ENCODE measurements at regions not wholly inside any gene's neighbourhood (a gene's known extent, or its start where the extent isn't known, plus 50 kb on each side); places are given as distances from the start of the nearest gene placed in this dataset.

GRCh38 chr7:85573844-85574243, 387.0 kb upstream of the SEMA3D start:
- no peak for DNase-seq (ENCODE audit: low spot score)

GRCh38 chr7:85573346-85573745, 386.5 kb upstream of the SEMA3D start:
- no peak for DNase-seq (ENCODE audit: low spot score)

- DNase-seq (ENCODE audit: low spot score) = no peak
Observed at GRCh38 chr7:85570898-85571297, 384.0 kb upstream of the SEMA3D start.

GRCh38 chr7:85567983-85568382, 381.1 kb upstream of the SEMA3D start:
- DNase-seq (ENCODE audit: low spot score) = no peak

GRCh38 chr7:85566095-85566794, 379.4 kb upstream of the SEMA3D start:
- no peak for DNase-seq (ENCODE audit: low spot score)

GRCh38 chr7:85565276-85565675, 378.4 kb upstream of the SEMA3D start:
- DNase-seq (ENCODE audit: low spot score) = no peak

- no peak for DNase-seq (ENCODE audit: low spot score)
Observed at GRCh38 chr7:85564861-85565260, 378.0 kb upstream of the SEMA3D start.

GRCh38 chr7:85561706-85562105, 374.9 kb upstream of the SEMA3D start:
- DNase-seq (ENCODE audit: low spot score) = no peak

- DNase-seq (ENCODE audit: low spot score) = peak; percentile 12
Observed at GRCh38 chr7:85554236-85555178, 367.7 kb upstream of the SEMA3D start.

GRCh38 chr7:85535974-85536729, 349.3 kb upstream of the SEMA3D start:
- no peak for DNase-seq (ENCODE audit: low spot score)

- DNase-seq (ENCODE audit: low spot score) = no peak
Observed at GRCh38 chr7:85529831-85530230, 343.0 kb upstream of the SEMA3D start.

GRCh38 chr7:85529201-85529600, 342.3 kb upstream of the SEMA3D start:
- DNase-seq (ENCODE audit: low spot score) = no peak

- no peak for DNase-seq (ENCODE audit: low spot score)
Observed at GRCh38 chr7:85528581-85528980, 341.7 kb upstream of the SEMA3D start.

- DNase-seq (ENCODE audit: low spot score) = no peak
Observed at GRCh38 chr7:85525676-85526075, 338.8 kb upstream of the SEMA3D start.

GRCh38 chr7:85522070-85522469, 335.2 kb upstream of the SEMA3D start:
- no peak for DNase-seq (ENCODE audit: low spot score)

- DNase-seq (ENCODE audit: low spot score) = no peak
Observed at GRCh38 chr7:85521108-85521694, 334.3 kb upstream of the SEMA3D start.

GRCh38 chr7:85520175-85520574, 333.3 kb upstream of the SEMA3D start:
- DNase-seq (ENCODE audit: low spot score) = no peak

- no peak for DNase-seq (ENCODE audit: low spot score)
Observed at GRCh38 chr7:85516675-85517074, 329.8 kb upstream of the SEMA3D start.

- DNase-seq (ENCODE audit: low spot score) = no peak
Observed at GRCh38 chr7:85512790-85513189, 325.9 kb upstream of the SEMA3D start.

GRCh38 chr7:85510287-85510686, 323.4 kb upstream of the SEMA3D start:
- no peak for DNase-seq (ENCODE audit: low spot score)

- no peak for DNase-seq (ENCODE audit: low spot score)
Observed at GRCh38 chr7:85509476-85509875, 322.6 kb upstream of the SEMA3D start.
